ENCODE measurements at regions not wholly inside any gene's neighbourhood (a gene's known extent, or its start where the extent isn't known, plus 50 kb on each side); places are given as distances from the start of the nearest gene placed in this dataset.

GRCh38 chr5:61603211-61603908 is 271.3 kb downstream of the ZSWIM6 start:
- no peak for TF ChIP-seq TAF1 (IDR thresholded peaks at IDR 0.05; ENCODE audit: borderline replicate concordance, low read depth, low read length)
- no peak for TF ChIP-seq POLR2AphosphoS5 (IDR thresholded peaks at IDR 0.05; ENCODE audit: low read depth, low read length)
- TF ChIP-seq POLR2A (IDR thresholded peaks at IDR 0.05; ENCODE audit: low read depth, low read length) = no peak
